ENCODE measurements at regions not wholly inside any gene's neighbourhood (a gene's known extent, or its start where the extent isn't known, plus 50 kb on each side); places are given as distances from the start of the nearest gene placed in this dataset.
A peak's percentile ranks its signal among the peaks of the same experiment; 100 is the strongest.
"Not testable (repeated sequence)": the region's sequence is repeated elsewhere in the genome, so short reads cannot be mapped to it uniquely, and the experiment has no call there.

DNA sequence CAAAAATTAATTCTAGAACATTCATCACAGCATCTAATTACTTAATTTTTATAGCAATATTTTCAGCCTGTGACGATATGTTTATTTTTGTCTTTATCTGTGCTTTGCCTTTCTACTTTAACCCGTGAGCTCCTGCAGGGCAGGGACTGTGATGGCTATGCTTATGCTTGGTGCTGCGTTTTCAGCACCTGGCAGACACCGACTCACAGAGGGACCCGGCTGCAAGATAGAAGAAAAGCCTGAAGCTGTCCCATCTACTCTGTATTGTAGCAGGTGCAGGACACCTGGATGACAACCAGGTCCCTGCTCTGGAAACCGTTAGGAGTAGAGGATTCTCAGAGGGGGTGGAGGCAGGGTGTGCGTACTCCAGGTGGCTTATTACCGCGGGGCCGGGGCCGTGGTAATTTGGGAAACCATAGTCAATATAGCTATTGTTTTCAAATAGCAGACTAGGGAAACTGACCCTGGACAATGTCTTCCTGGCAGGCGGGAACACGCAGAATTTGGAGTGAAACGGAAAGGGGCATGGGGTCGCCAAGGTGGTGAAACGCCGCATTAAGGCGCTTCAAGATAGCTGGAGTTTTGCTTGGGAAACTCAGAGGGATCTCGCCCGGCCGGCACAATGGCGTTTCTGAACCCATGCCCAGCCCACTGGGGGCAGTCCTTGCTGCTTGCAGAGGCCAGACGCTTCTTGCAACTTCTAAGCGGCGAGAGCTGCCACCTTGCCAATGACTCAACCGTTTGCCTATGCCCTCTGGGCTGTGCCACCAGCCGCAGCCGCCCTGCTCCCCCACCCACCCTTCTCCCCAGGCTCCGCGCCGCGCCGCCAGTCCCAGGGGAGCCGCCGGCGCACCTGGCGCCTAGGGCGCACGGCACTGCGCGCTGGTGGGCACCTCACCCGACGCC lies 140.1 kb upstream of the PALM2AKAP2 start:
- DNase-seq (ENCODE audit: low read depth) = no peak
- H3K4me3 ChIP-seq (ENCODE audit: low read depth, low read length) = peak overlapping the region; percentile 52
- TF ChIP-seq, protein P1, sequence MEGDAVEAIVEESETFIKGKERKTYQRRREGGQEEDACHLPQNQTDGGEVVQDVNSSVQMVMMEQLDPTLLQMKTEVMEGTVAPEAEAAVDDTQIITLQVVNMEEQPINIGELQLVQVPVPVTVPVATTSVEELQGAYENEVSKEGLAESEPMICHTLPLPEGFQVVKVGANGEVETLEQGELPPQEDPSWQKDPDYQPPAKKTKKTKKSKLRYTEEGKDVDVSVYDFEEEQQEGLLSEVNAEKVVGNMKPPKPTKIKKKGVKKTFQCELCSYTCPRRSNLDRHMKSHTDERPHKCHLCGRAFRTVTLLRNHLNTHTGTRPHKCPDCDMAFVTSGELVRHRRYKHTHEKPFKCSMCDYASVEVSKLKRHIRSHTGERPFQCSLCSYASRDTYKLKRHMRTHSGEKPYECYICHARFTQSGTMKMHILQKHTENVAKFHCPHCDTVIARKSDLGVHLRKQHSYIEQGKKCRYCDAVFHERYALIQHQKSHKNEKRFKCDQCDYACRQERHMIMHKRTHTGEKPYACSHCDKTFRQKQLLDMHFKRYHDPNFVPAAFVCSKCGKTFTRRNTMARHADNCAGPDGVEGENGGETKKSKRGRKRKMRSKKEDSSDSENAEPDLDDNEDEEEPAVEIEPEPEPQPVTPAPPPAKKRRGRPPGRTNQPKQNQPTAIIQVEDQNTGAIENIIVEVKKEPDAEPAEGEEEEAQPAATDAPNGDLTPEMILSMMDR (IDR thresholded peaks at IDR 0.05; ENCODE audit: low read depth, low read length, missing control alignments) = no peak
- in situ Hi-C loops (cut with HindIII; ENCODE audit: low sequenced_read_pairs) = no loop called here

DNA sequence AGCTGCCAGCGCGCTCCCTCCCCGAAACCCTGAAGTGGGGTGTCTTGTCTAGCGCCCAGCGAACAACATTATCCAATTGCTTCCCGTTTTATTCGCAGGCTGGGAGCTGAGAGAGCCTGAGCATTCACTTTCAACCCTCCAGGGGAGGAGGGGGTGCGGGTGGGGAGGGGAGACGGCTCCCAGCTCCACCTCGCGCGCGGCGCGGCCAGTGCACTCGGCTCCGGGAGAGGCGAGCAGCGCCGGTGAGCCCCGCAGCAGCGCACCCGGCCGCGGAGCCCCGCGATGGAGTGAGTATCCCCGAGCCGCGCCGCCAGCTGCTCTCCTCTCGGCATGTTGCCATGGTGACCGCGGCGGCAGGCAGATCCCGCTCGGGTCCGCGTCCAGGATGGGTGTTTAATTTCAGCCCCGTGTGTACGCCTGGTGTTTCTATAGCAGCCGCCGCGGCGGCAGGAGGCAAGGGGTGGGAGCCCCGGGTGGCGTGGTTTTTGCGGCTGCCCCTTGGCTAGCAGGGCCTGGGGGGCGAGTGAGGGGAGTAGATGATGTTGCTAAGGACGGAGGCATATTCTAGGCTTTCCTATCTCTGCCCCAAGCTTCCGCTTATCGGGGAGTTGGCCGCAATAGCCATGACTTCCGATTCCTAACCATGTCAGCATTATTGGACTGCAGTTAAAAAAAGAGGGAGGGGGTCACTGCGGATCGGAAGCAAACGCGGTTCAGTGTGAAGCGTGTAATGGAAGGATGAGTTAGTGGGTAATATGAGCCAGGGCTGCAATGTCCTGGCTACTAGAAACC lies 139.2 kb upstream of the PALM2AKAP2 start:
- peak; percentile 55 for DNase-seq (ENCODE audit: low read depth)
- H3K4me3 ChIP-seq (ENCODE audit: low read depth, low read length) = peak overlapping the region; percentile 52
- in situ Hi-C loops (cut with HindIII; ENCODE audit: low sequenced_read_pairs) = no loop called here
- TF ChIP-seq, protein P1 (IDR thresholded peaks at IDR 0.05; ENCODE audit: low read depth, low read length, missing control alignments) = no peak

DNA sequence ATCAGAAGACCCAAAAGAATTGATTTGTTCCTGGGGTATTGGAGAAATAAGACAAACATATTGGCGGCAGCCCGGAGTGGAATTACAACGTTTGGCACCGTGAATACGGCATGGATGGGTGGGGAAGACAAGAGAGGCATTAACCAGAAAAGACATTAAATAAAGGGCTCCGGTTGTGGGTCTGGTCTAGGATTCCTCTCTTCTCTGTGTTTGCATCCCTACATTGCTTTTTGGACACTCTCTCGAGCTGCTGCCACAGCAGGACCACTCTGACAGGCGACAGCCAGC lies 138.7 kb upstream of the PALM2AKAP2 start:
- DNase-seq (ENCODE audit: low read depth) = no peak
- peak overlapping the region; percentile 52 for H3K4me3 ChIP-seq (ENCODE audit: low read depth, low read length)
- TF ChIP-seq, protein P1 (IDR thresholded peaks at IDR 0.05; ENCODE audit: low read depth, low read length, missing control alignments) = no peak
- in situ Hi-C loops (cut with HindIII; ENCODE audit: low sequenced_read_pairs) = no loop called here

DNA sequence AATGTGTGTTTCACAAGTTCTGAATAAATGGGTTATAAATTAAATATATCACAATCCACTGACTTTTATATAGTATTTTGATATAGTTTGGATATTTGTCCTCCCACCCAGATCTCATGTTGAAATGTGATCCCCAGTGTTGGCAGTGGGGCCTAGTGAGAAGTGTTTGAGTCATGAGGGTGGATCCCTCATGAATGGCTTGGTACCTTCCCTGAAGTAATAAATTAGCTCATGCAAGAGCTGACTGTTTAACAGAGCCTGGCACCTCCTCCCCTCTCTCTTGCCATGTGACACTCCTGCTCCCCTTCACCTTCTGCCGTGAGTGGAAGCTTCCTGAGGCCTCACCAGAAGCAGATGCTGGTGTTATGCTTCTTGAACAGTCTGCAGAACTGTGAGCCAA lies 127.9 kb upstream of the PALM2AKAP2 start:
- TF ChIP-seq, protein P1 (IDR thresholded peaks at IDR 0.05; ENCODE audit: low read depth, low read length, missing control alignments) = no peak
- in situ Hi-C loops (cut with HindIII; ENCODE audit: low sequenced_read_pairs) = no loop called here
- no peak for DNase-seq (ENCODE audit: low read depth)
- H3K4me3 ChIP-seq (ENCODE audit: low read depth, low read length) = no peak overlapping the region

DNA sequence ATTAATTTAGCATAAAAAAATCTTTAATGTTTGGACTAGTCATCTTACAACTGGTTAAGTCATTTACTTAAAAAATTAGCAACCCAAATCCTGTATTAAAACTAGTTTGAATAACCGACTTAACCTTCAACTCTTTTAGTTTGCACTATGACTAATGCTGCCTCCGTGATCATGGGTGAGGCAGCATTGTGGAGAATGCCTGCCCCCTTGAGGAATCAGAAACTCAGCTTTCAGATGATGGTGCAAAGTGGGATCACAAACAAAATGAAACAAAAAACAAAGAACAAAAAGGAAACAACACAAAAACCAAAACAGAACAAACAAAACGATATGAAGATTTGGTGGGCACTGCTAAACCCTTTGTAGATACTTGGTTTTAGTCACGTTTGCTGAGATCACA lies 127.0 kb upstream of the PALM2AKAP2 start:
- TF ChIP-seq, protein P1 (IDR thresholded peaks at IDR 0.05; ENCODE audit: low read depth, low read length, missing control alignments) = peak; percentile 80
- peak; percentile 24 for DNase-seq (ENCODE audit: low read depth)
- no peak overlapping the region for H3K4me3 ChIP-seq (ENCODE audit: low read depth, low read length)
- in situ Hi-C loops (cut with HindIII; ENCODE audit: low sequenced_read_pairs) = no loop called here

DNA sequence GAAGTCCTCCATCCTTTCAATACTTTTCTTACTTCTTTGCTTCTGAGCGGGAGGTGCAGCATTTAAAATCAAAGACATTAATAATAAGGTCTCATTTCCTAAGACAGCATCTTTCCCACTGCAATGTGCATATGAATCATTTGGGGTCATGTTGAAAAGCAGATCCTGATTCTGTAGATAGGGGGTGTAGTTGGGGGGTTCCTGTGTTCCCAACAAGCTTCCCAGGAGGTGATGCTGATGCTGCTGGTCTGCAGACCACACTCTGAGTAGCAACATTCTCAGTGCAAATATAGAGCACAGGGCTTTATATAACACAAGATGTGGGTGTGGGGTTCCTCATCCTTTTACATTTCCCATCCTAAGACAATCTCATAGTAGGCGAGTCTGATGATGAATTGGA lies 126.5 kb upstream of the PALM2AKAP2 start:
- no peak for DNase-seq (ENCODE audit: low read depth)
- TF ChIP-seq, protein P1 (IDR thresholded peaks at IDR 0.05; ENCODE audit: low read depth, low read length, missing control alignments) = no peak
- in situ Hi-C loops (cut with HindIII; ENCODE audit: low sequenced_read_pairs) = no loop called here
- H3K4me3 ChIP-seq (ENCODE audit: low read depth, low read length) = no peak overlapping the region

DNA sequence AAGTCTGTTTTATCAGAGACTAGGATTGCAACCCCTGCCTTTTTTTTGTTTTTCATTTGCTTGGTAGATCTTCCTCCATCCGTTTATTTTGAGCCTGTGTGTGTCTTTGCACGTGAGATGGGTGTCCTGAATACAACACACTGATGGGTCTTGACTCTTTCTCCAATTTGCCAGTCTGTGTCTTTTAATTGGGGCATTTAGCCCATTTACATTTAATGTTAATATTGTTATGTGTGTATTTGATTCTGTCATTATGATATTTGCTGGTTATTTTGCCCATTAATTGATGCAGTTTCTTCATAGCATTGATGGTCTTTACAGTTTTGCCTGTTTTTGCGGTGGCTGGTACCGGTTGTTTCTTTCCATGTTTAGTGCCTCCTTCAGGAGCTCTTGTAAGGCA lies 116.0 kb upstream of the PALM2AKAP2 start:
- H3K4me3 ChIP-seq (ENCODE audit: low read depth, low read length); in situ Hi-C loops (cut with HindIII; ENCODE audit: low sequenced_read_pairs); DNase-seq (ENCODE audit: low read depth): not testable (repeated sequence)

DNA sequence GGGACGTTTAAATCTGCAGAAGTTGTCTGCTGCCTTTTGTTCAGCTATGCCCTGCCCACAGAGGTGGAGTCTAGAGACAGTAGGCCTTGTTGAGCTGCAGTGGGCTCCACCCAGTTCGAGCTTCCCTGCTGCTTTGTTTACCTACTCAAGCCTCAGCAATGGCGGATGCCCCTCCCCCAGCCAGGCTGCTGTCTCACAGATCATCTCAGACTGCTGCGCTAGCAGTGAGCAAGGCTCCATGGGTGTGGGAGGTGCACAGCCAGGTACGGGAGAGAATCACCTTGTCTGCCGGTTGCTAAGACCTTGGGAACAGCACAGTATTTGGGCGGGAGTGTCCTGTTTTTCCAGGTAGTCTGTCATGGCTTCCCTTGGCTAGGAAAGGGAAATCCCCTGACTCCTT lies 114.3 kb upstream of the PALM2AKAP2 start:
- in situ Hi-C loops (cut with HindIII; ENCODE audit: low sequenced_read_pairs) = loop anchor here (5.0 kb wide), 1 partner anchor 52 kb away; no protein-coding TSS in a partner anchor
- not testable (repeated sequence) for H3K4me3 ChIP-seq (ENCODE audit: low read depth, low read length); DNase-seq (ENCODE audit: low read depth)
